CD14-positive monocyte (primary cell): ENCODE measurements at regions not wholly inside any gene's neighbourhood (a gene's known extent, or its start where the extent isn't known, plus 50 kb on each side); places are given as distances from the start of the nearest gene placed in this dataset.

Source experiments
- DNase-seq, 3 donors: peaks; one replicate each; pipeline ENCODE4 v3.0.0-alpha.2; 2011 to 2022
- H2AFZ ChIP-seq: 2 replicates; pipeline ENCODE4 v1.6.0; 2012; ENCODE audit warnings: mild to moderate bottlenecking, low read depth, low read length, inconsistent platforms; ENCODE audit not compliant: insufficient read depth, poor library complexity, severe bottlenecking
- H3K27ac ChIP-seq, 2 donors: 1 replicate in 1 of 2; 2 replicates in 1 of 2; pipeline ENCODE4 v1.5.1; 2012 to 2013; ENCODE audit warnings: low read length in 2 of 2, control low read depth in 1 of 2, inconsistent platforms in 1 of 2, low read depth in 1 of 2, mild to moderate bottlenecking in 1 of 2
- H3K27me3 ChIP-seq, 2 donors: one replicate each; pipeline versions ENCODE4 v1.6.0 to v1.6.1; 2011 to 2013; ENCODE audit warnings: low read length in 2 of 2; ENCODE audit not compliant: control insufficient read depth in 2 of 2, insufficient read depth in 2 of 2
- H3K36me3 ChIP-seq, 2 donors: replicated peaks in 1 of 2; 1 replicate in 1 of 2; 2 replicates in 1 of 2; pipeline versions ENCODE4 v1.5.1 to v1.6.1; 2012 to 2013; ENCODE audit warnings: low read length in 2 of 2, control low read depth in 1 of 2, inconsistent platforms in 1 of 2, mild to moderate bottlenecking in 1 of 2; ENCODE audit not compliant: insufficient read depth in 2 of 2, control insufficient read depth in 1 of 2
- H3K4me1 ChIP-seq, 2 donors: 1 replicate in 1 of 2; 2 replicates in 1 of 2; pipeline versions ENCODE4 v1.5.1 to v1.6.1; 2012 to 2013; ENCODE audit warnings: low read length in 2 of 2, control low read depth in 1 of 2, inconsistent platforms in 1 of 2, mild to moderate bottlenecking in 1 of 2, moderate library complexity in 1 of 2; ENCODE audit not compliant: insufficient read depth in 2 of 2, control insufficient read depth in 1 of 2
- H3K4me2 ChIP-seq: replicated peaks from 2 replicates; pipeline ENCODE3; 2012; ENCODE audit warnings: low read length, moderate library complexity, mild to moderate bottlenecking; ENCODE audit not compliant: poor library complexity, severe bottlenecking; ENCODE audit errors: extremely low read depth
- H3K4me3 ChIP-seq, 3 experiments: fragments of 200-600 bp in 1 of 3; sonication (generic) in 1 of 3; replicated peaks in 1 of 3; 1 replicate in 2 of 3; 2 replicates in 1 of 3; pipeline ENCODE4 v1.5.1; 2011 to 2013; ENCODE audit warnings: low read length in 3 of 3, mild to moderate bottlenecking in 3 of 3, control low read depth in 2 of 3, low read depth in 2 of 3, inconsistent platforms in 1 of 3, moderate library complexity in 1 of 3
- H3K79me2 ChIP-seq: 2 replicates; pipeline ENCODE4 v1.6.0; 2012; ENCODE audit warnings: mild to moderate bottlenecking, control low read depth, inconsistent platforms, low read length, moderate library complexity; ENCODE audit not compliant: insufficient read depth
- H3K9ac ChIP-seq: 2 replicates; pipeline ENCODE4 v1.6.0; 2017; ENCODE audit warnings: low read length, mild to moderate bottlenecking; ENCODE audit not compliant: insufficient read depth, poor library complexity, severe bottlenecking
- H3K9me3 ChIP-seq, 2 donors: replicated peaks in 1 of 2; 1 replicate in 1 of 2; 2 replicates in 1 of 2; pipeline versions ENCODE4 v1.5.1 to v1.6.1; 2012 to 2013; ENCODE audit warnings: low read length in 2 of 2, control low read depth in 1 of 2; ENCODE audit not compliant: control insufficient read depth in 1 of 2, insufficient read depth in 1 of 2
- H4K20me1 ChIP-seq: 2 replicates; pipeline ENCODE4 v1.6.0; 2012; ENCODE audit warnings: mild to moderate bottlenecking, low read length, control low read depth, moderate library complexity; ENCODE audit not compliant: insufficient read depth
- H3K27ac Mint-ChIP-seq, 7 donors: one replicate each; pipeline ENCODE4 v1.8.0; 2020; ENCODE audit warnings: mild to moderate bottlenecking in 7 of 7, mixed read lengths in 7 of 7, moderate library complexity in 6 of 7, inconsistent platforms in 2 of 7
- H3K27me3 Mint-ChIP-seq, 3 donors: one replicate each; pipeline ENCODE4 v1.8.0; 2021 to 2022; ENCODE audit warnings: low read depth in 3 of 3, mild to moderate bottlenecking in 3 of 3, mixed read lengths in 3 of 3, moderate library complexity in 3 of 3, inconsistent platforms in 1 of 3
- H3K36me3 Mint-ChIP-seq, 2 donors: one replicate each; pipeline ENCODE4 v1.8.0; 2020; ENCODE audit warnings: mixed read lengths in 2 of 2, inconsistent platforms in 1 of 2, mild to moderate bottlenecking in 1 of 2
- H3K4me1 Mint-ChIP-seq: one replicate; pipeline ENCODE4 v1.8.0; 2020; ENCODE audit warnings: mild to moderate bottlenecking, mixed read lengths
- H3K4me3 Mint-ChIP-seq, 2 donors: one replicate each; pipeline ENCODE4 v1.8.0; 2020; ENCODE audit warnings: mild to moderate bottlenecking in 2 of 2, mixed read lengths in 2 of 2, moderate library complexity in 1 of 2
- H3K9me3 Mint-ChIP-seq, 7 donors: one replicate each; pipeline ENCODE4 v1.8.0; 2020 to 2022; ENCODE audit warnings: mixed read lengths in 7 of 7, mild to moderate bottlenecking in 6 of 7, moderate library complexity in 6 of 7, inconsistent platforms in 2 of 7
- WGBS: methylation state at CpG from one replicate; pipeline ENCODE4 v1.1.5; 2013; ENCODE audit warnings: missing lambda C conversion rate; ENCODE audit not compliant: insufficient coverage; 5-methylcytosine and 5-hydroxymethylcytosine counted together
- intact Hi-C, 2 donors: fragments of 100-400 bp; cut with micrococcal nuclease; formaldehyde crosslinking; loops; one replicate each; pipeline versions ENCODE4 v1.15.0 to v1.15.1; 2023
- TF ChIP-seq, protein P1 (sequence below): fragments of 200-600 bp; IDR thresholded peaks from one replicate; pipeline ENCODE4 v1.8.0; 2022; ENCODE audit warnings: antibody characterized with exemption, mild to moderate bottlenecking

DNA sequence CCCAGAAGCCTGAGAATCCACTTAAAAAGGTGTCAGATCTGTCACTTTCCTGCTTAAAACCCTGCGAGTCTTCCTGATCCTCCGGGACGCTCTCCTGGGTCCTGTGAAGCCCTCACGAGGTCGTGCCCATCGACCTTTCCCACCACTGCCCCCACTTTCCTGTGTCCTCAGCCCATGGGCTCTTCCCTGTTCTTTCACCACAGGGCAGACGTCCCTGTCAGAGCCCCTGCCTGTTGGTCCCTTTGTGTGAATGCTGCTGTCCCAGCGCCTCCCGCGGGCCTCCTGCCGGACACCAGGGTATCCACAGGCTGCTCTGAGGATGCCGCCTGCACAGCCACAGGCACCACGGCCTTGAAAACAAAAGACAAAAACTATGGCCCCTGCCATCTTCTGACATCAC is 125.6 kb downstream of the TMEM18 start:
- no peak overlapping the region for H3K4me3 Mint-ChIP-seq
- WGBS, result 94% methylated on average over 13 of the region's 13 CpGs

GRCh38 chr2:550860-551567 is 126.2 kb downstream of the TMEM18 start:
- H3K9ac ChIP-seq, result no peak overlapping the region
- Mint-ChIP-seq H3K4me1 (peaks cover 9% of the 10 kb centered on the region), H3K27ac (peak overlapping the region in 1 of 7 donors; percentile 0), H3K36me3 (no peaks in the 10 kb centered on the region), H3K27me3 (peaks cover 0 to 7% (median 0%) of the 10 kb centered on the region in 3 donors), H3K4me3 (no peak overlapping the region), H3K9me3 (peaks cover 0 to 2% (median 0%) of the 10 kb centered on the region in 7 donors)
- H3K4me2 ChIP-seq, result no peak overlapping the region
- H3K9me3 ChIP-seq, result no peaks in the 10 kb centered on the region
- H2AFZ ChIP-seq, result no peak overlapping the region
- WGBS, result 89% methylated on average over 11 of the region's 13 CpGs
- TF ChIP-seq, protein P1, sequence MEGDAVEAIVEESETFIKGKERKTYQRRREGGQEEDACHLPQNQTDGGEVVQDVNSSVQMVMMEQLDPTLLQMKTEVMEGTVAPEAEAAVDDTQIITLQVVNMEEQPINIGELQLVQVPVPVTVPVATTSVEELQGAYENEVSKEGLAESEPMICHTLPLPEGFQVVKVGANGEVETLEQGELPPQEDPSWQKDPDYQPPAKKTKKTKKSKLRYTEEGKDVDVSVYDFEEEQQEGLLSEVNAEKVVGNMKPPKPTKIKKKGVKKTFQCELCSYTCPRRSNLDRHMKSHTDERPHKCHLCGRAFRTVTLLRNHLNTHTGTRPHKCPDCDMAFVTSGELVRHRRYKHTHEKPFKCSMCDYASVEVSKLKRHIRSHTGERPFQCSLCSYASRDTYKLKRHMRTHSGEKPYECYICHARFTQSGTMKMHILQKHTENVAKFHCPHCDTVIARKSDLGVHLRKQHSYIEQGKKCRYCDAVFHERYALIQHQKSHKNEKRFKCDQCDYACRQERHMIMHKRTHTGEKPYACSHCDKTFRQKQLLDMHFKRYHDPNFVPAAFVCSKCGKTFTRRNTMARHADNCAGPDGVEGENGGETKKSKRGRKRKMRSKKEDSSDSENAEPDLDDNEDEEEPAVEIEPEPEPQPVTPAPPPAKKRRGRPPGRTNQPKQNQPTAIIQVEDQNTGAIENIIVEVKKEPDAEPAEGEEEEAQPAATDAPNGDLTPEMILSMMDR, result no peak
- no peak for DNase-seq
- no peak overlapping the region for H3K27ac ChIP-seq
- no peaks in the 10 kb centered on the region for H3K79me2 ChIP-seq
- H3K27me3 ChIP-seq, result no peaks in the 10 kb centered on the region
- H3K36me3 ChIP-seq, result no peaks in the 10 kb centered on the region
- H4K20me1 ChIP-seq, result no peaks in the 10 kb centered on the region
- no peak overlapping the region for H3K4me3 ChIP-seq
- intact Hi-C loops, result no loop called here
- peaks cover 0 to 3% of the 10 kb centered on the region in 2 donors for H3K4me1 ChIP-seq

More for the DNA sequence above, 125.6 kb downstream of the TMEM18 start:
- no peak overlapping the region for H3K4me2 ChIP-seq
- no peaks in the 10 kb centered on the region for H4K20me1 ChIP-seq
- no peak overlapping the region for H3K27ac ChIP-seq
- H3K9me3 ChIP-seq, result no peaks in the 10 kb centered on the region
- H3K9ac ChIP-seq, result no peak overlapping the region
- intact Hi-C loops, result no loop called here
- DNase-seq, result no peak
- peak overlapping the region in 1 of 7 donors; percentile 0 for H3K27ac Mint-ChIP-seq
- H3K36me3 ChIP-seq, result no peaks in the 10 kb centered on the region
- H3K36me3 Mint-ChIP-seq, result no peaks in the 10 kb centered on the region
- TF ChIP-seq, protein P1, result no peak
- H3K27me3 Mint-ChIP-seq, result peaks cover 0 to 7% (median 0%) of the 10 kb centered on the region in 3 donors
- no peaks in the 10 kb centered on the region for H3K27me3 ChIP-seq
- no peaks in the 10 kb centered on the region for H3K79me2 ChIP-seq
- H3K4me1 Mint-ChIP-seq, result peaks cover 9% of the 10 kb centered on the region
- no peak overlapping the region for H2AFZ ChIP-seq
- peaks cover 0 to 2% (median 0%) of the 10 kb centered on the region in 7 donors for H3K9me3 Mint-ChIP-seq
- H3K4me1 ChIP-seq, result peaks cover 0 to 3% of the 10 kb centered on the region in 2 donors
- H3K4me3 ChIP-seq, result no peak overlapping the region
